Skeletal muscle cell (primary cell): ENCODE measurements at regions not wholly inside any gene's neighbourhood (a gene's known extent, or its start where the extent isn't known, plus 50 kb on each side); places are given as distances from the start of the nearest gene placed in this dataset.
"Not testable (repeated sequence)": the region's sequence is repeated elsewhere in the genome, so short reads cannot be mapped to it uniquely, and the experiment has no call there.

Source experiments
- DNase-seq: peaks from one replicate; pipeline ENCODE4 v3.0.0-alpha.2; 2010; ENCODE audit warnings: low read depth
- H3K4me3 ChIP-seq: 2 replicates; pipeline ENCODE4 v1.5.1; 2011; ENCODE audit warnings: low read depth, mild to moderate bottlenecking, control low read depth, low read length, moderate library complexity

DNA sequence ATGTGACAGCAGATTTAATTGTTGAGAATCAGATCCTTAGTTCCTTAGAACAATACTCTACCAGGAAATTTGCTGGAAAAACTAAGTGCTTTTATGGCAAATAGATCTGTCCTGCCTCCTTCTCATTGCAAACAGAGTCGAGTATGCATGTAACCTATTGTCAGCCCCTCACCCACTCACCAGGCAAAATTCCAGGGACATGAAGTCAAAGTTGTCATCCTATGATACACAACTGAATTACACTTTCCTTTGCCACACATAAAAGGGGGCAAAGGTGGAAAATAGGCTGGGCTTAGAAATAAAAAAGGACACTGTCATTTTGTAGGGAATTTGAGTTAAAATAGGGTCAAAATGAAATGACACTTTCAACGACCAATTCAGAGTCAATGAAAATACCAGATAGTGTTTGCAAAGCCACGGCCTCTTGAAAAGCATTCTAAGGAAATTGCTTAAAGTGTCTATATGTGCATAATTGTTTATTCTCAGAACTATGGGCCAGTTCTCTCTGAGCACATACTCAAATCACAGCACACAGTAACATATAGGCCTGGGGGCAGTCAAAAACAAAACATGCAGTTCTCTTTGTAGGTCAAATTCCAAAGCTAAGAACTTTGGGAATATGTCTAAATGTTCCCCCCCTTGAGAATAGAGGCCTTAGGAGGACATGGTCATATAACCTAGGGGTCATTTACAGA is 452.8 kb downstream of the NFIB start:
- no peak overlapping the region for H3K4me3 ChIP-seq
- peak; percentile 41 for DNase-seq

DNA sequence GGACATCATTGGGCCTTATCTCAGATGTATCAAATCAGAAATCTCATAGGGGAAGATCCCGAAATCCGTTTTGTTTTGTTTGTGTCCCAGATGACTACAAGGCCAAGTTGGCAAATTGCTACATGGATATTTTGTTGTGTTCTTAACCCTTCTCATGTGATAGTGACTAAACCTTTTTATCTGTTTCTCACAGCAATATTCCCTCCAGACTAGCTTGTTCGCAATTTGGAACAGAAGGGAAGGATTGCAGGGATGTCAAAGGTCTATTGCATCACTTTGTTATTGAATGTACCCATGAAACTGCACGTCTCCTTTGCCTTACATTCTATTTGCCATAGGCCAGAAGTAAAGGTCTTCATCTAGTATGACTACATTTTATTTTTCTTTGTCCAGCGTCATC is 453.9 kb downstream of the NFIB start:
- no peak overlapping the region for H3K4me3 ChIP-seq
- peak; percentile 94 for DNase-seq

DNA sequence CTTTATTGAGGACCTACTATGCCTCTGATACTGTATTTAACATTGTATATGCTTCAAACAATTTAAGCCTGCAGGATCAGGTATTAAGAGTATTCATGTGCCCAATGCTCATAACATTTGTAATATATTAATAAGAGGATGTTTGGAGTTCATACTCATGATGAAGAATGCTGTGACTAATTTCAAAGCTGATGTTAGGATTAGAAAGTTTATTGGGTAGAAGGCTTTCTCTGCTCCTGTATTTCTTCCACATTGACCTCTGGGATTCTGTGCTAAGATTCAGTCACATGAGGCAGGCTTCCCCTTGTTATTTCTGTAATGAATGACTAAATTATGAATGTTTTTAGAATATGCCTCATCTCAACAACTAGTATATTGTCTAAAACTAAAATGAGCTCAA is 456.4 kb downstream of the NFIB start:
- H3K4me3 ChIP-seq: no peak overlapping the region
- no peak for DNase-seq

DNA sequence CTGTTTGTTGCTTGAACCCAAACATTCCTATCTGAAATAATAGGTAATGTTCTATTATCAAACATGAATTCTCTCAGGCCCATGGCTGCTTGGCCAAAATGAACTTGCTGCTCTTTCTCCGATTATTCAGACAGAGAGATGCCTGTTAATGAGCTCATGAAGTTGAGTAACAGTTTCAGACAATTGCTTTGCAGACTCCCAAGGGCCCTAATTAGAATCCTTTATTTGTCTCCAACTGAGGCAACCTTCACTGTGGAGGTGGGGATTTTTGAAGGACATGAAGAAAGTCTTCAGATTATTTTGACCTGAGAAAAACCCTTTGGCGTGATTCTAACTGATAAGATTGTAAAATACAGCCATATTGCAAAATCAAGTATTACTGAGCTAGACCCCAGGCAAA is 466.7 kb downstream of the NFIB start:
- no peak overlapping the region for H3K4me3 ChIP-seq
- no peak for DNase-seq

DNA sequence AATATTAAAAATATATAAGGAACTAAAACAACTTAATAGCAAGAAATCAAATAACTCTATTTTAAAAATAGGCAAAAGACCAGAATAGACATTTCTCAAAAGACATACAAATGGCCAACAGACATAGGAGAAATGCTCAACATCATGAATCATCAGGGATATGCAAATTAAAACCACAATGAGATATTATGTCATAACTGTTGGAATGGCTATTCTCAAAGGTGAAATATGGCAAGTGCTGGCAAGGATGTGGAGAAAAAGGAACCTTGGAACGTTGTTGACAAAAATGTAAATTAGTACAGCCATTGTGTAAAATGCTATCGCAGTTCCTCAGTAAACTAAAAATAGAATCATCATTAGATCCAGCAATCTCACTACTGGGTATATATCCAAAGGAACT is 468.5 kb downstream of the NFIB start:
- DNase-seq: peak; percentile 68
- no peak overlapping the region for H3K4me3 ChIP-seq

DNA sequence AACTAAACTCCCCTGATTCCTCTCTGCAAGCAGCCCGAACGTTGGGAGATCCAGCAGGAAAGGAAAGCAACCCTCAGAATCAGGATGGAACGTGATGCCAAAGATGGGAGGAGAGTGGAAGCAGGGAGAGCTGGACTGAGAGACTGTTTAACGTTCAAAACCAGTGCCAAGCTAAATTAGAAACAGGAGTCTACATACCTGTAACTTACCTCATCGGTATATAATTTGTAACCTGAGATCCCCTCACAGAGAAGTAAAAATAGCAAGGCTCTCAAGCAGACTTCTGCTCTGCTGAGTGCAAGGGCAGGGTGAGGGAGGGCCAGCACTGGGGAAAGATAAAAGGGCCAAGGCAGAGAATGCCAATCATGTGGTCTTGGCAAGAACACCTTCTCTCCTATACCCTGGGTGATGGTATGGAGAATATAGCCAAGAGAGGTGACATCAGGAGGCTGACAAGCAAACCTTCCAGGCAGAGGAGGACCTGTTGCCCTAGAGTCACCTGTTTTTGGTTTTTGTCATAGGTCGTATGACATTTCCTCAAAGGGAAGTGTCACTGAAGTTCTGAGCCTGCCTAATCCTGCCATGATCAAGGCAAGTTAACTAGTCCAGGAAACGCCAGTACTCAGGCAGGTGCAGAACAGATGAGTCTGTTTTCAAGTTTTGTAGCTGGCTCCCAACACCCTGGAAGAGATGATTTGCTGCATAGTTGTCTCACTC is 472.0 kb downstream of the NFIB start:
- no peak overlapping the region for H3K4me3 ChIP-seq

DNA sequence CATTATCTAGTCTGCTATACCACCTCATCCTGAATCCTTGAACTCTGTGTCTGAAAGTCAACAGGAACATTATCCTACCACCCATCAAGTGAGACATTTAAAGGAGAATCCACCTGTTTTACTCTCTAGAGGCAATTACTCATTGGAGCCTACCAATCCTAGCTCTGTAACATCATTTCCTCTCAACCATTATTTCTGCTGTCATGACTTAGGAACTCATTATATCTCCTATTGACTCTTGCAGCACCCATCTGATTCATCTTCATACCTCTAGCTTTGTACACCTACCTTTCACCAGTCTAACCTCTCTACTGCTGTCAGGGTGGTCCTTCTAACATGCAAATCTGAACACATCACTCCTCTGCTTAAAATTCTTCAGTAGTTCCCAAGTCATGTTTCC is 481.5 kb downstream of the NFIB start:
- H3K4me3 ChIP-seq: no peak overlapping the region
- DNase-seq: no peak

More for the DNA sequence above, 472.0 kb downstream of the NFIB start:
- no peak for DNase-seq

DNA sequence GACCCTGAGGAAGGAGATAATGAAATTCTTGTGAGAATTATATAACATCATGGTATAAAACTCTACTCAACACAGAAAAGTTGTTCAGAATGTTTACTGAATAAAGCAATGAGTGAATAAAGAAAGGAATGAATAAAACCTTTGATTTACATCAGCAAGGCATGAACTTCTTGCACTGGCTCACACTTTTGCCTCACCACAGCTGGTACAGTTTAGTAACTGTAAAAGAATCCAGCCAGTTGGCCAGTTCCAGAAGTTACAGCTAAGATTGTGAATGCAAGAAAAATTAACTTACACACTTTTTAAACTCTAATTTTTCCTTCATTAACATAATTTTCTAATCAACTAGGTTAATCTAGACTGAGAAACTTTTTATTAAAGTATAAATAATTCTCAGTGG is 490.9 kb downstream of the NFIB start:
- peak; percentile 19 for DNase-seq
- no peak overlapping the region for H3K4me3 ChIP-seq

DNA sequence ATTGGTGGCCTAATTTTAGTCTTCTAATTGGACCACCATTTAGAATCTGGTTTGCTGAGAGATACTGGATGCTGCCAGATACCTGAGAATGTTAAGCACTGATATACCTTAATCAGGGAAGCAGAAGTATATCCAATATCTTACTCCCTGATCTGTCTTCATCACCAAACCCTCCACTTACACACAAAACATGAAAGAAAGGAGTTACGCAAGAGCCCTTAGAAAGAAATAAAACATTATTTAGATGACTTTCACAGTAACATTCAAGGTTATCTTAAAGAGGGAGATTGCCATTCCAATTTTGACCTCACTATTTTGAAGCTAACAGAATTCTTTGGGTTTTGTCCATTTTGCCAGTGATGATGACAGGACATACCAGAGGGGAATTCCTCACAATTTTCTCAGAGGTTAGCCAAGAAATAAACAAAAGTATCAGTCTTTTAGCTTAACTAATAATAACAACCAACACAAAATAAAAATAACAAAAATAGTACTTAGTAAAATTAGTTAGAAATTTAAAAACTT is 496.1 kb downstream of the NFIB start:
- no peak overlapping the region for H3K4me3 ChIP-seq
- no peak for DNase-seq

DNA sequence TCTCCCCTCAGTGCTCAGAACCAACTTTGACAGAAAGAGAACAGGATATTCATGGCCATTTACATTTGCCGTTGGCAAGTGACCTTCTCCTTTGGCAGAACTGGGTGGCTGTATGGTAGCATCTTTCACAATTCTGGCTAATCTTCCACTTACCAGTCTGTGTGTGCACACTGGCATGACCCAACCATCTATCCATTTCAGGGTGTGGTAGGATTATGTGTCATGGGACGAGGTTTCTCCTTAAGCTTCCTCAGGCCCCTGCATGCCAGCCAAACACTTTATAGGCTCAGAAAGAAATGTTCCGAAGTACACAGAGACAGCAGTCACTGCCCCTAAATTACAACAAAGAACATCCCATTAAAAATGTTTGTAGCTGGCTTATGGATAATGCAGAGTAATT is 497.1 kb downstream of the NFIB start:
- no peak for DNase-seq

DNA sequence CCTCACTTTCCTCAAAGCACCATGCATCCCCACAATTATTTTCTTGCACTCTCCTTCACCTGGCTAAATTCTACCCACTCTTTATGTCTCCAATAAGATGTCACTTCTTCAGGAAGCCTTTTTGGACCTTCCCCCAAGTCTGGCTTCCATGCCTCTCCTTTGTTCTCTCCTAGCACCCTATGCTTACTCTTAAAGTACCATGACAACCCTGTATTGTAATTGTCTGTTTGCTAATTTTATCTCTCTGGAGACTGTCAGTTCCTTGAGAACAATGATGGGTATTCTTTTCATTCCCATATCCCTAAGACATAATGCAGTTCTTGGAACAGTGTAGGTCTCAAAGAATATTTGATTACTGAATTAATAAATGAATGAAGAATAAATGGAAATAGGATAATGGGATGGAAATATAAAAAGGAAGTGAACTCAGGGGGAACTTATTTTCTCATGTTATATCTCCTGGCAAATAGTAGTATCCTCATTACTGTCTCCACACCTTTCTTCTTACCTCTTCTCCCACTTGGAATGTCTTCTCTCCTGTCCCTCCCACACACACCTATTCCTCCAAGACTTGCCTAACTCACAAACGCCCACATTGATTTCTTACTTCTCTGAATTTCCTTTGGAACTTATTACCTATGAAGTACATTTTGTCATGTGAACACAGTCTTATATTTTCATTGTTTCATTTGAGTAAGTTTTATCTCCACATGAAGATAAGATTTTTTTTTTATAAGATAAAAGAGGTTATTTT is 499.1 kb downstream of the NFIB start:
- no peak for DNase-seq
- no peak overlapping the region for H3K4me3 ChIP-seq

More for the DNA sequence above, 497.1 kb downstream of the NFIB start:
- no peak overlapping the region for H3K4me3 ChIP-seq

DNA sequence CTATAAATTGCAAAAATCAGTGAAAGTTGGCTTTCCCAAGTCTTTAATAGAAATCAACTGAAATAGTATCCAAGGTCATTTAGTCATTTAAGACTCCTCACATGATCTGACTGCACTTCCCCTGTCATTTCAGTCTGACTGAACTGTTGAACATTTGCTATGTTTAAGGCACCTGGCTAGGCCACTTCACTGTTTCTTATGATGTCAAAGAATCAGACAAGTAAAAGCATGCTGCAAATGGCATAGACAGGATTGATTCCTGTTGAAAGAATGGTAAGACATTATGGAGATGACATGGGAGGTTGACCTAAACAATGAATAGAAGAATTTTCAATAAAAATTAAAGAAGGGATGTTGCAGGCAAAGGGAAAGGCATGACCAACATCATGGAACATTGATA is 502.1 kb downstream of the NFIB start:
- DNase-seq: no peak
- no peak overlapping the region for H3K4me3 ChIP-seq

DNA sequence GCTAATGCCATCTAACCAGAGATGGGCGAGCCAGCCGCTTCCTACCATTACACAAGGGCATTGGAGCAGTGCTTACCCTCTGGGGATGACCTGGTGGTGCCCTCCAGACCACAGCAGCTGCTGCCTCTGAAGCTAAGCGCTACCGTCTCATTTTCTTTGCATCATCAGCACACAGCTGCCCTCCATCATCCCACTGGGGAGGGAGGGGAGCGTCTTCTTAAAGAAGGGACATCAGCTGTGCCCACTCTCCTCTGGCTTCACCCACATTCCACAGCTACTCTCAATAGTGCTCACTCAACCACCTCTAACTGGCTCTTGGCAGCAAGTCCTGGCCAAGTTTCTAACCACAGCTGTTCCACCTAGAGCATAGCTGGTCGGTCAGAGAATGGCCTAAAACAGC is 503.4 kb downstream of the NFIB start:
- no peak overlapping the region for H3K4me3 ChIP-seq
- DNase-seq: peak; percentile 88

DNA sequence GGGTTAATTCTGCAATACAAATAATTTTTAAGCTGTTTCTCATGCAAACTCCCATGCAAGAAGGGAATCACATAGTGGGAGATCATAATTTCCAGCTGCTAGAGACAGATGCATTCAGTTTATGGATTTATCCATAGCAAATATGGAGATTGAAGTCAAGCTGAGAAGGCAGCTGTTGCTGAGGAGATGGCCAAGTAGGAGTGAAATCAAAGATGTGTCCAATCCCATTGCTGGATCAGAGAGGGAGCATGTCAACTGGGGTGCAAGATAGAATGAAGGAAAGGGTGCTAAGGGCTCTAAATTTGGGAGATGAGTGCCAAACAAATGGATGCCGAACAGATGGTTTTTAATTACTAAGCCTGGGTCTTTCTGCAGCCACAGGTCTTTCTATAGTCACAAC is 504.5 kb downstream of the NFIB start:
- no peak overlapping the region for H3K4me3 ChIP-seq
- DNase-seq: no peak

DNA sequence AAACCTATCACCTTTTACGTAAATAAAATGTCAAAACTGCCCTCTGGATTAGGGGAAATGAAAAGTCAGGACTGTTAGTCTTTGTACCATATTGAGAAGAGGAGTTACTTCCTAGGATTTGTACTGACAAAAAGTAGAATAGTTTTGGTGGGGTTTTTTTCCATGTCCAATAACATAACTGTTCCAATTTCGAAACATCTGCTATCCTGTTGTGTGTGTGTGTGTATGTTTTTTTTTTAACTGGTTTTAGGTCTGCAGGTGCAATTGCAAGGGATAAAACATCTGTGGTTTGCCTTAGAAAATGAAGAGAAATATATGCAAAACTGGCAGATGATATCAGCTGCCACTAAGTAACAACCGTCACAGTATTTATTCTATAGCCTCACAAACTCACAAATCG is 506.8 kb downstream of the NFIB start:
- no peak for DNase-seq
- no peak overlapping the region for H3K4me3 ChIP-seq

DNA sequence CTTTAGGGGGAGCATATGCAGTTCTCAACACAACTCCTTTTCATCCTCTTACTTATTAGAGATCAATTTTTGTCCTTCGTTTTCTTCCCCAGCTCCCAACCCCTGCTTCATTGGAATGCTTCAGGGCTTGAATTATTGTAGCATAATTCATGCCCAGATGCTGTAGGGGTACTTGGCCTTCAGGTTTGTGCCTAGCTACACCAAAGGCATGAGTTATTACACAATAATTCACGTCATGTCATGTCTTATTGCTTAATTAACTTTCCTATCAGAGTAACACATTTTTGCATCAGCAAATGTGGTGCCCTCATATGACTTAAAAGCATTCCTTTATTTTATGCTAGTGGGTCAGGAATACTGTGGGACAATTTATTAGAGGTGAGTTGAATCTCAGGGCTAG is 507.2 kb downstream of the NFIB start:
- H3K4me3 ChIP-seq: no peak overlapping the region
- DNase-seq: no peak

DNA sequence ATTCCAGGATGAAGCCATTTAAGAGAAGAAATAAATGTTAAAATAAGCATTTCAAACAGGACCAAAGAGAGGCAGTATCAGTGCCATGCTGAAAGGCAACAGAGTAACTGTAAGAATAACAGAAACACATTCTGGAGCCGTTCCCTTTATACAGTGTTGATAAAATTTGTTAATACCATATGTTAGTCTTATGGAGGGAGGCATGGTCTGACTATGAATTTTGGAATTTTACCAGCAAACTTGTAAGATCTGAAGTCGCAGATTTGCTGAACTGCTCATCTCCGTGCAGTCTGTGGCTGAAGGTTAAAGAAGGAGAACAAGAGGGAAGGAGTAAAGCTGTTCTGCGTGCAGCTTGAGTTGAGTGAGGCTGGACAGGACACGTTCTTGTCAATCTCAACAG is 508.4 kb downstream of the NFIB start:
- no peak overlapping the region for H3K4me3 ChIP-seq
- DNase-seq: no peak

DNA sequence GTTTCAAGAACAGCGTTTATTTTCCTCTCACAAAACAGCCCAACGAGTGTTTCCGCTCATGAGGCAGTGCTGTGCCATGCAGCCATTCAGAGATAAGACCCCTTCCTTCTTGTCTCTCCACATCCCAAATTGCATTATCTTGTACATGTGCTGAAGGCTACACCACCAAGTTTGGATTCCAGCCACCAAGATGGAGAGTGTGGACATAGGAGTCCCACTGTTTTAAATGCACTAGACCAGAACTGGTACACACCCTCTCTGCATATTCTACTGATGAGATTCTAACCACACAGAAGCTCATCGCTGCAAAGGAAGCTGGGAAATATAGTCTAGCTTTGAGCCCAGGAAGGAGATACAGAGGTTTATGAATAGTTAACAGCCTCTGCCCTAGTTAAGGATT is 509.4 kb downstream of the NFIB start:
- H3K4me3 ChIP-seq: no peak overlapping the region
- DNase-seq: no peak

DNA sequence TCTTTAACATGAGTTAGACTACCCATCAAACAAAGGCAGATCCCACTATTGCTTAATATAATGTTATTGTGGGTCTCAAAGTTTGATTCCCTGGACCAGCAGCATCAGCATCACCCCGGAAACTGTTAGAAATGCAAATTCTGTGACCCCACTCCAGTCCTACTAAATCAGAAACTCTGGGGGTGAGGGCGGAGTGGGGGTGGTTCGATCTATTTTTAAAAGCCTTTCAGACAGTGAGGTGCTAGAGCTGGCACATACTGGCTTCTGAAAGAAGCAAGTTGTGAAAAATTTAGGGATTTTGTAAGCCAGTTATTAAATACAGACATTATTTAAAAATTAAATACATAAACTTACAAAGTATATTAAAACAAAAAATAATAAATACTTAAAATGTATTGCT is 513.2 kb downstream of the NFIB start:
- H3K4me3 ChIP-seq: no peak overlapping the region
- DNase-seq: no peak

DNA sequence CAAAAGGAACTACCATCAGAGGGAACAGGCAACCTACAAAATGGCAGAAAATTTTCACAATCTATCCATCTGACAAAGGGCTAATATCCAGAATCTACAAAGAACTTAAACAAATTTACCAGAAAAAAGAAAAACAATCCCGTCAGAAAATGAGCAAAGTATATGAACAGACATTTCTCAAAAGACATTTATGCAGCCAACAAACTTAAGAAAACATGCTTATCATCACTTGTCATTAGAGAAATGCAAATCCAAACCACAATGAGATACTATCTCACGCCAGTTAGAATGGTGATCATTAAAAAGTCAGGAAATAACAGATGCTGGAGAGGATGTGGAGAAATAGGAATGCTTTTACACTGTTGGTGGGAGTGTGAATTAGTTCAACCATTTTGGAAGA is 516.2 kb downstream of the NFIB start:
- H3K4me3 ChIP-seq, DNase-seq: not testable (repeated sequence)
